GM18861 (cell line): ENCODE measurements at regions not wholly inside any gene's neighbourhood (a gene's known extent, or its start where the extent isn't known, plus 50 kb on each side); places are given as distances from the start of the nearest gene placed in this dataset.

ENCODE experiments used
- ATAC-seq: cut with Tn5 transposase; IDR thresholded peaks from one replicate; pipeline ENCODE4 v1.9.1; 2021; ENCODE audit not compliant: unreplicated experiment

GRCh38 chr14:98858561-98858960 lies 413.4 kb downstream of the BCL11B start:
- ATAC-seq, result no peak

GRCh38 chr14:98859301-98859700 lies 412.7 kb downstream of the BCL11B start:
- ATAC-seq, result no peak

- ATAC-seq, result no peak
Observed at GRCh38 chr14:98864211-98864610, 407.8 kb downstream of the BCL11B start.

GRCh38 chr14:98867146-98867545 lies 404.9 kb downstream of the BCL11B start:
- ATAC-seq, result no peak

- ATAC-seq, result no peak
Observed at GRCh38 chr14:98867726-98868125, 404.3 kb downstream of the BCL11B start.

- ATAC-seq, result no peak
Observed at GRCh38 chr14:98868866-98869265, 403.1 kb downstream of the BCL11B start.

GRCh38 chr14:98871796-98872195 lies 400.2 kb downstream of the BCL11B start:
- no peak for ATAC-seq

GRCh38 chr14:98877065-98877464 lies 394.9 kb downstream of the BCL11B start:
- no peak for ATAC-seq

GRCh38 chr14:98878282-98878681 lies 393.7 kb downstream of the BCL11B start:
- ATAC-seq, result no peak

- ATAC-seq, result no peak
Observed at GRCh38 chr14:98886982-98887381, 385.0 kb downstream of the BCL11B start.

- no peak for ATAC-seq
Observed at GRCh38 chr14:98888281-98888680, 383.7 kb downstream of the BCL11B start.

GRCh38 chr14:98888927-98889835 lies 382.8 kb downstream of the BCL11B start:
- ATAC-seq, result no peak

- ATAC-seq, result no peak
Observed at GRCh38 chr14:98889836-98890185, 382.2 kb downstream of the BCL11B start.

- no peak for ATAC-seq
Observed at GRCh38 chr14:98890556-98891340, 381.2 kb downstream of the BCL11B start.

GRCh38 chr14:98893675-98894074 lies 378.3 kb downstream of the BCL11B start:
- no peak for ATAC-seq

- no peak for ATAC-seq
Observed at GRCh38 chr14:98894600-98894999, 377.4 kb downstream of the BCL11B start.

GRCh38 chr14:98896449-98896848 lies 375.5 kb downstream of the BCL11B start:
- no peak for ATAC-seq

GRCh38 chr14:98897605-98898309 lies 374.2 kb downstream of the BCL11B start:
- ATAC-seq, result no peak

- no peak for ATAC-seq
Observed at GRCh38 chr14:98899441-98899840, 372.6 kb downstream of the BCL11B start.

- no peak for ATAC-seq
Observed at GRCh38 chr14:98900236-98900635, 371.8 kb downstream of the BCL11B start.

- ATAC-seq, result no peak
Observed at GRCh38 chr14:98900798-98901197, 371.2 kb downstream of the BCL11B start.
